B cell (primary cell): ENCODE measurements at regions not wholly inside any gene's neighbourhood (a gene's known extent, or its start where the extent isn't known, plus 50 kb on each side); places are given as distances from the start of the nearest gene placed in this dataset.

Experiments used
- ATAC-seq: fragments of 200-7000 bp; cut with Tn5 transposase; one replicate; pipeline ENCODE4 v1.10.0; 2021; ENCODE audit warnings: low read depth, mild to moderate bottlenecking, moderate number of reproducible peaks, moderate library complexity
- CTCF ChIA-PET: fragments of 350-600 bp; sonication (Branson Sonifier 250); formaldehyde crosslinking; loops from one replicate; lab custom pipeline; 2021; ENCODE audit warnings: antibody characterized with exemption, inconsistent platforms; lab: Charles Lee
- POLR2A ChIA-PET: fragments of 350-600 bp; sonication (Branson Sonifier 250); formaldehyde crosslinking; loops from one replicate; lab custom pipeline; 2021; ENCODE audit warnings: antibody characterized with exemption; lab: Charles Lee
- DNase-seq: peaks from one replicate; pipeline ENCODE4 v3.0.0; 2013
- H2AFZ ChIP-seq: 2 replicates; pipeline ENCODE4 v1.6.1; 2012; ENCODE audit warnings: mild to moderate bottlenecking, low read depth, low read length; ENCODE audit not compliant: insufficient read depth, poor library complexity, severe bottlenecking
- H3K27ac ChIP-seq, 2 donors: 1 replicate in 1 of 2; 2 replicates in 1 of 2; pipeline ENCODE4 v1.5.1; 2012 to 2013; ENCODE audit warnings: low read length in 2 of 2, mild to moderate bottlenecking in 2 of 2, moderate library complexity in 1 of 2
- H3K27me3 ChIP-seq, 4 experiments: fragments of 200-600 bp in 1 of 4; sonication (generic) in 1 of 4; replicated peaks in 1 of 4; 1 replicate in 2 of 4; 2 replicates in 2 of 4; pipeline versions ENCODE4 v1.6.1 to v1.7.0; 2013 to 2016; ENCODE audit warnings: low read length in 3 of 4, mild to moderate bottlenecking in 2 of 4, mixed read lengths in 1 of 4, moderate library complexity in 1 of 4; ENCODE audit not compliant: insufficient read depth in 4 of 4, control insufficient read depth in 3 of 4; ENCODE audit errors: control extremely low read depth in 1 of 4
- H3K36me3 ChIP-seq, 2 experiments: replicated peaks in 1 of 2; 1 replicate in 1 of 2; 2 replicates in 1 of 2; pipeline versions ENCODE4 v1.6.1 to v1.7.1; 2013; ENCODE audit warnings: low read length in 1 of 2; ENCODE audit not compliant: insufficient read depth in 2 of 2, control insufficient read depth in 1 of 2; ENCODE audit errors: control extremely low read depth in 1 of 2, extremely low read depth in 1 of 2
- H3K4me1 ChIP-seq, 2 donors: fragments of 200-600 bp in 1 of 2; sonication (generic) in 1 of 2; 1 replicate in 1 of 2; 2 replicates in 1 of 2; pipeline versions ENCODE4 v1.5.1 to v1.6.1; 2013 to 2017; ENCODE audit warnings: low read length in 2 of 2; ENCODE audit not compliant: control insufficient read depth in 2 of 2, insufficient read depth in 2 of 2
- H3K4me2 ChIP-seq: replicated peaks from 2 replicates; pipeline ENCODE3; 2012; ENCODE audit warnings: mild to moderate bottlenecking, low read depth, low read length; ENCODE audit not compliant: poor library complexity, severe bottlenecking
- H3K4me3 ChIP-seq, 5 experiments: fragments of 200-600 bp in 1 of 5; sonication (generic) in 1 of 5; 1 replicate in 3 of 5; 2 replicates in 2 of 5; pipeline versions ENCODE4 v1.5.1 to v1.7.0; 2011 to 2016; ENCODE audit warnings: low read length in 4 of 5, mild to moderate bottlenecking in 4 of 5, low read depth in 2 of 5, control low read depth in 1 of 5, moderate library complexity in 1 of 5; ENCODE audit not compliant: insufficient read depth in 1 of 5; ENCODE audit errors: control extremely low read depth in 1 of 5, extremely low read depth in 1 of 5
- H3K79me2 ChIP-seq: fragments of 200-600 bp; sonication (generic); one replicate; pipeline ENCODE4 v1.6.0; 2016; ENCODE audit warnings: low read length; ENCODE audit not compliant: control insufficient read depth, insufficient read depth
- H3K9ac ChIP-seq: fragments of 200-600 bp; sonication (generic); 2 replicates; pipeline ENCODE4 v1.6.1; 2017; ENCODE audit warnings: mild to moderate bottlenecking, low read length, moderate library complexity
- H3K9me3 ChIP-seq, 3 donors: one replicate each; pipeline versions ENCODE4 v1.6.1 to v1.7.1; 2013; ENCODE audit warnings: low read length in 2 of 3; ENCODE audit not compliant: control insufficient read depth in 2 of 3, insufficient read depth in 1 of 3; ENCODE audit errors: control extremely low read depth in 1 of 3
- H4K20me1 ChIP-seq: 2 replicates; pipeline ENCODE4 v1.6.0; 2012; ENCODE audit warnings: mild to moderate bottlenecking, low read length; ENCODE audit not compliant: insufficient read depth, control insufficient read depth, poor library complexity, severe bottlenecking
- H3K27ac Mint-ChIP-seq: one replicate; pipeline ENCODE4 v1.8.0; 2021; ENCODE audit warnings: mixed read lengths
- H3K27me3 Mint-ChIP-seq: one replicate; pipeline ENCODE4 v1.8.0; 2021; ENCODE audit warnings: mixed read lengths
- H3K4me1 Mint-ChIP-seq: one replicate; pipeline ENCODE4 v1.8.0; 2021; ENCODE audit warnings: mixed read lengths
- H3K4me3 Mint-ChIP-seq: one replicate; pipeline ENCODE4 v1.8.0; 2021; ENCODE audit warnings: mixed read lengths
- H3K9me3 Mint-ChIP-seq: one replicate; pipeline ENCODE4 v1.8.0; 2022; ENCODE audit warnings: mixed read lengths; ENCODE audit not compliant: insufficient read depth
- CTCF ChIP-seq: fragments of 200-600 bp; IDR thresholded peaks from one replicate; pipeline ENCODE4 v1.8.0; 2022; ENCODE audit warnings: antibody characterized with exemption, mild to moderate bottlenecking
- EZH2 ChIP-seq: IDR thresholded peaks from 2 replicates; pipeline ENCODE4 v1.6.1; 2012; ENCODE audit warnings: borderline replicate concordance, low read depth, mild to moderate bottlenecking, moderate library complexity, low read length; ENCODE audit not compliant: insufficient read depth, poor library complexity, severe bottlenecking
- WGBS: methylation state at CpG from one replicate; pipeline ENCODE4 v1.1.5; 2013; ENCODE audit warnings: missing lambda C conversion rate; ENCODE audit not compliant: insufficient coverage; 5-methylcytosine and 5-hydroxymethylcytosine counted together
- intact Hi-C: fragments of 100-400 bp; cut with micrococcal nuclease; formaldehyde crosslinking; loops from one replicate; pipeline ENCODE4 v1.10.0; 2022

- Histone ChIP-seq H3K36me3 (no peaks in the 10 kb centered on the region), H3K9me3 (peaks cover 0 to 7% (median 1%) of the 10 kb centered on the region in 3 donors), H3K4me2 (no peak overlapping the region), H2AFZ (no peak overlapping the region), H3K9ac (no peak overlapping the region), H3K4me3 (no peak overlapping the region), H3K4me1 (no peaks in the 10 kb centered on the region), H3K79me2 (no peaks in the 10 kb centered on the region), H4K20me1 (no peaks in the 10 kb centered on the region), H3K27ac (no peak overlapping the region), H3K27me3 (peaks cover 0 to 4% (median 0%) of the 10 kb centered on the region in 4 experiments)
- Mint-ChIP-seq H3K27me3 (no peaks in the 10 kb centered on the region), H3K4me3 (no peak overlapping the region), H3K9me3 (no peaks in the 10 kb centered on the region), H3K27ac (no peak overlapping the region), H3K4me1 (no peaks in the 10 kb centered on the region)
- TF ChIP-seq EZH2 (no peak), CTCF (no peak)
- POLR2A ChIA-PET: no interaction called here
- DNase-seq (no peak), ATAC-seq (no peak)
- intact Hi-C loops: no loop called here
- WGBS: 57% methylated on average over 1 of the region's 4 CpGs
- CTCF ChIA-PET: no interaction called here
Observed at GRCh38 chr15:87732976-87733375, 523.6 kb downstream of the NTRK3 start.

- H3K27me3 ChIP-seq: peaks cover 0 to 4% (median 0%) of the 10 kb centered on the region in 4 experiments
- Mint-ChIP-seq H3K27me3 (no peaks in the 10 kb centered on the region), H3K27ac (no peak overlapping the region), H3K4me1 (no peaks in the 10 kb centered on the region), H3K9me3 (no peaks in the 10 kb centered on the region), H3K4me3 (no peak overlapping the region)
- no peaks in the 10 kb centered on the region for H4K20me1 ChIP-seq
- intact Hi-C loops: no loop called here
- no peak overlapping the region for H3K9ac ChIP-seq
- no peak overlapping the region for H3K4me3 ChIP-seq
- H3K36me3 ChIP-seq: no peaks in the 10 kb centered on the region
- no peak overlapping the region for H3K4me2 ChIP-seq
- no peak for TF ChIP-seq EZH2
- no peak for TF ChIP-seq CTCF
- H3K27ac ChIP-seq: no peak overlapping the region
- no peaks in the 10 kb centered on the region for H3K79me2 ChIP-seq
- DNase-seq (no peak), ATAC-seq (no peak)
- no peak overlapping the region for H2AFZ ChIP-seq
- peaks cover 0 to 7% (median 1%) of the 10 kb centered on the region in 3 donors for H3K9me3 ChIP-seq
- ChIA-PET CTCF (no interaction called here), POLR2A (no interaction called here)
- WGBS: no CpG with 5 or more reads among the region's 3 CpGs
- H3K4me1 ChIP-seq: no peaks in the 10 kb centered on the region
Observed at GRCh38 chr15:87731630-87732029, 524.9 kb downstream of the NTRK3 start.
